H1 (cell line): ENCODE measurements at regions not wholly inside any gene's neighbourhood (a gene's known extent, or its start where the extent isn't known, plus 50 kb on each side); places are given as distances from the start of the nearest gene placed in this dataset.

Experiments used
- CTCF ChIA-PET: fragments of 300-600 bp; sonication (Branson Sonifier 250); formaldehyde crosslinking; loops from one replicate; lab custom pipeline; 2021; ENCODE audit not compliant: partially characterized antibody; lab: Charles Lee
- POLR2A ChIA-PET: fragments of 300-600 bp; sonication (Branson Sonifier 250); formaldehyde crosslinking; loops from one replicate; lab custom pipeline; 2021; ENCODE audit warnings: inconsistent platforms; ENCODE audit not compliant: partially characterized antibody; lab: Charles Lee
- DNase-seq, 2 experiments: peaks; one replicate each; pipeline versions ENCODE4 v3.0.0 to v3.0.0-alpha.2; 2010 to 2022; ENCODE audit warnings: low spot score in 2 of 2, low read depth in 1 of 2, mixed read lengths in 1 of 2
- FAIRE-seq: peaks from 2 replicates; lab custom pipeline; 2011; peaks lifted over from hg19 to GRCh38; lab: Jason Lieb, UNC
- H2AFZ ChIP-seq: 2 replicates; pipeline ENCODE4 v1.8.1; 2012; ENCODE audit warnings: low read length, inconsistent platforms
- H2AK5ac ChIP-seq: 2 replicates; pipeline ENCODE4 v1.6.1; 2013; ENCODE audit warnings: low read depth, low read length
- H2BK120ac ChIP-seq: replicated peaks from 2 replicates; pipeline ENCODE3; 2013; ENCODE audit warnings: low read depth, low read length, inconsistent platforms
- H2BK12ac ChIP-seq: 2 replicates; pipeline ENCODE4 v1.6.1; 2013; ENCODE audit warnings: low read depth, low read length
- H2BK15ac ChIP-seq: 2 replicates; pipeline ENCODE4 v1.6.1; 2013; ENCODE audit warnings: low read length
- H2BK20ac ChIP-seq: 2 replicates; pipeline ENCODE4 v1.6.1; 2013; ENCODE audit warnings: low read length
- H2BK5ac ChIP-seq: 2 replicates; pipeline ENCODE4 v1.6.1; 2013; ENCODE audit warnings: low read depth, low read length
- H3K14ac ChIP-seq: 2 replicates; pipeline ENCODE4 v1.6.1; 2013; ENCODE audit warnings: inconsistent platforms; ENCODE audit not compliant: insufficient read length
- H3K18ac ChIP-seq: 2 replicates; pipeline ENCODE4 v1.6.1; 2013; ENCODE audit warnings: low read length; ENCODE audit errors: extremely low read depth
- H3K23ac ChIP-seq: 2 replicates; pipeline ENCODE4 v1.6.1; 2013; ENCODE audit warnings: inconsistent platforms; ENCODE audit not compliant: insufficient read length
- H3K23me2 ChIP-seq: 2 replicates; pipeline ENCODE4 v1.6.1; 2013; ENCODE audit warnings: low read depth, low read length
- H3K27ac ChIP-seq: 2 replicates; pipeline ENCODE4 v1.6.1; 2011; ENCODE audit warnings: low read depth, low read length, inconsistent platforms
- H3K27me3 ChIP-seq, 4 experiments: replicated peaks in 1 of 4; 1 replicate in 1 of 4; 2 replicates in 3 of 4; pipeline versions ENCODE4 v1.6.1 to v1.8.1; 2011 to 2013; ENCODE audit warnings: low read length in 3 of 4, mild to moderate bottlenecking in 3 of 4, inconsistent platforms in 2 of 4, mixed read lengths in 2 of 4, moderate library complexity in 1 of 4; ENCODE audit not compliant: control insufficient read depth in 3 of 4, insufficient read depth in 3 of 4; ENCODE audit errors: extremely low read depth in 1 of 4
- H3K36me3 ChIP-seq, 4 experiments: 2 replicates each; pipeline versions ENCODE4 v1.6.1 to v1.8.1; 2011 to 2013; ENCODE audit warnings: mild to moderate bottlenecking in 4 of 4, low read length in 3 of 4, moderate library complexity in 2 of 4, control low read depth in 1 of 4, inconsistent platforms in 1 of 4; ENCODE audit not compliant: insufficient read depth in 4 of 4, control insufficient read depth in 2 of 4
- H3K4ac ChIP-seq: replicated peaks from 2 replicates; pipeline ENCODE3; 2013; ENCODE audit warnings: low read length, low read depth, mixed read lengths, inconsistent platforms; ENCODE audit not compliant: insufficient read length
- H3K4me1 ChIP-seq, 4 experiments: replicated peaks in 1 of 4; 1 replicate in 1 of 4; 2 replicates in 3 of 4; pipeline versions ENCODE4 v1.6.1 to v1.8.1; 2011 to 2013; ENCODE audit warnings: low read length in 3 of 4, inconsistent platforms in 2 of 4, mixed read lengths in 1 of 4; ENCODE audit not compliant: insufficient read depth in 4 of 4, control insufficient read depth in 3 of 4
- H3K4me2 ChIP-seq, 2 experiments: 2 replicates each; pipeline versions ENCODE4 v1.6.1 to v1.8.1; 2011 to 2013; ENCODE audit warnings: low read depth in 2 of 2, low read length in 2 of 2, control low read depth in 1 of 2, inconsistent platforms in 1 of 2, mild to moderate bottlenecking in 1 of 2; ENCODE audit not compliant: insufficient read depth in 1 of 2
- H3K4me3 ChIP-seq, 4 experiments: fragments of 200-600, 300-600 bp in 1 of 4; sonication (generic), shearing (Covaris generic), sonication (Bioruptor Twin) in 1 of 4; 2 replicates each; pipeline versions ENCODE4 v1.5.1 to v1.8.1; 2011 to 2016; ENCODE audit warnings: low read length in 4 of 4, low read depth in 3 of 4, control low read depth in 2 of 4, inconsistent platforms in 2 of 4, mild to moderate bottlenecking in 2 of 4, mixed read lengths in 1 of 4, moderate library complexity in 1 of 4; ENCODE audit not compliant: insufficient read depth in 2 of 4; ENCODE audit errors: extremely low read depth in 1 of 4
- H3K56ac ChIP-seq: replicated peaks from 2 replicates; pipeline ENCODE3; 2013; ENCODE audit warnings: low read depth, mild to moderate bottlenecking, mixed read lengths, low read length, inconsistent platforms; ENCODE audit not compliant: insufficient read length
- H3K79me1 ChIP-seq: 2 replicates; pipeline ENCODE4 v1.6.1; 2013; ENCODE audit warnings: low read depth, low read length, control low read depth
- H3K79me2 ChIP-seq, 2 experiments: 2 replicates each; pipeline versions ENCODE4 v1.6.1 to v1.8.1; 2012 to 2013; ENCODE audit warnings: low read length in 2 of 2, mild to moderate bottlenecking in 2 of 2, inconsistent platforms in 1 of 2; ENCODE audit not compliant: insufficient read depth in 2 of 2, control insufficient read depth in 1 of 2
- H3K9ac ChIP-seq, 4 experiments: replicated peaks in 1 of 4; 1 replicate in 1 of 4; 2 replicates in 3 of 4; pipeline versions ENCODE4 v1.6.1 to v1.8.1; 2011 to 2013; ENCODE audit warnings: low read depth in 3 of 4, low read length in 3 of 4, control low read depth in 2 of 4, mild to moderate bottlenecking in 2 of 4, moderate library complexity in 2 of 4, inconsistent platforms in 1 of 4; ENCODE audit errors: extremely low read depth in 1 of 4
- H3K9me3 ChIP-seq, 2 experiments: 2 replicates each; pipeline versions ENCODE4 v1.6.1 to v1.8.1; 2012 to 2013; ENCODE audit warnings: mild to moderate bottlenecking in 2 of 2, moderate library complexity in 2 of 2, control low read depth in 1 of 2, inconsistent platforms in 1 of 2, low read depth in 1 of 2, low read length in 1 of 2, mixed read lengths in 1 of 2; ENCODE audit not compliant: insufficient read depth in 2 of 2
- H4K20me1 ChIP-seq, 2 experiments: replicated peaks in 1 of 2; 2 replicates each; pipeline versions ENCODE3 to v1.8.1; 2011 to 2013; ENCODE audit warnings: inconsistent platforms in 2 of 2, low read length in 2 of 2, mild to moderate bottlenecking in 1 of 2; ENCODE audit not compliant: insufficient read depth in 2 of 2, control insufficient read depth in 1 of 2
- H4K5ac ChIP-seq: 2 replicates; pipeline ENCODE4 v1.6.1; 2013; ENCODE audit warnings: low read length, low read depth, mixed read lengths, inconsistent platforms; ENCODE audit not compliant: insufficient read length
- H4K8ac ChIP-seq: 2 replicates; pipeline ENCODE4 v1.8.0; 2013; ENCODE audit warnings: mild to moderate bottlenecking, moderate library complexity, low read length, inconsistent platforms; ENCODE audit not compliant: insufficient read depth; ENCODE audit errors: extremely low read depth
- H4K91ac ChIP-seq: replicated peaks from 2 replicates; pipeline ENCODE3; 2013; ENCODE audit warnings: low read length, mixed read lengths, inconsistent platforms; ENCODE audit not compliant: insufficient read length
- BACH1 ChIP-seq: IDR thresholded peaks from 2 replicates; pipeline ENCODE4 v1.6.1; 2012; ENCODE audit warnings: low read length, improper control_type of control experiment
- USF2 ChIP-seq: IDR thresholded peaks from 2 replicates; pipeline ENCODE4 v1.6.1; 2011; ENCODE audit warnings: low read length, improper control_type of control experiment
- whole genome bisulfite sequencing, 2 experiments: shearing (Covaris generic) in 1 of 2; methylation state at CpG; one replicate each; pipeline versions ENCODE4 v1.1.6 to v1.1.7; 2013 to 2015; ENCODE audit warnings: low lambda C conversion rate in 2 of 2, mixed read lengths in 2 of 2, inconsistent platforms in 1 of 2, low coverage in 1 of 2, missing lambda C conversion rate in 1 of 2; ENCODE audit not compliant: insufficient replicate concordance in 2 of 2, insufficient coverage in 1 of 2, insufficient read length in 1 of 2; ENCODE audit errors: extremely low coverage in 1 of 2, missing lambda C conversion rate in 1 of 2; 5-methylcytosine and 5-hydroxymethylcytosine counted together

- Histone ChIP-seq H3K56ac (no peak overlapping the region), H4K8ac (no peak overlapping the region), H2AFZ (no peak overlapping the region), H3K4me1 (no peaks in the 10 kb centered on the region), H4K5ac (no peak overlapping the region), H3K9ac (no peak overlapping the region), H2BK12ac (no peak overlapping the region), H3K4me2 (no peak overlapping the region), H3K9me3 (no peaks in the 10 kb centered on the region), H3K23ac (no peak overlapping the region), H4K20me1 (no peaks in the 10 kb centered on the region), H3K36me3 (no peaks in the 10 kb centered on the region), H3K79me1 (no peaks in the 10 kb centered on the region), H3K79me2 (no peaks in the 10 kb centered on the region), H2BK20ac (no peak overlapping the region), H4K91ac (no peak overlapping the region), H2BK120ac (no peak overlapping the region), H3K4me3 (no peak overlapping the region), H3K14ac (no peak overlapping the region), H3K23me2 (no peaks in the 10 kb centered on the region), H2AK5ac (no peak overlapping the region), H3K4ac (no peak overlapping the region), H3K27ac (no peak overlapping the region), H3K27me3 (no peaks in the 10 kb centered on the region), H2BK15ac (no peak overlapping the region), H2BK5ac (no peak overlapping the region), H3K18ac (no peak overlapping the region)
- TF ChIP-seq BACH1 (no peak), USF2 (no peak)
- POLR2A ChIA-PET, result no interaction called here
- 93% methylated on average over 3 of the region's 3 CpGs; no CpG with 5 or more reads in 1 of the 2 experiments for WGBS, 2 experiments
- CTCF ChIA-PET, result interaction anchor here (1.9 to 2.6 kb wide), 2 partner anchors 11 to 72 kb away, joined by 6 to 11 read pairs; no protein-coding TSS in a partner anchor
- FAIRE-seq (no peak), DNase-seq (no peak)
Observed at GRCh38 chr10:118534136-118534535, 61.3 kb downstream of the PRLHR start.
